B cell (primary cell): ENCODE measurements at regions not wholly inside any gene's neighbourhood (a gene's known extent, or its start where the extent isn't known, plus 50 kb on each side); places are given as distances from the start of the nearest gene placed in this dataset.
"Not testable (repeated sequence)": the region's sequence is repeated elsewhere in the genome, so short reads cannot be mapped to it uniquely, and the experiment has no call there.

ENCODE experiments used
- ATAC-seq: fragments of 200-7000 bp; cut with Tn5 transposase; one replicate; pipeline ENCODE4 v1.10.0; 2021; ENCODE audit warnings: low read depth, mild to moderate bottlenecking, moderate number of reproducible peaks, moderate library complexity
- CTCF ChIA-PET: fragments of 350-600 bp; sonication (Branson Sonifier 250); formaldehyde crosslinking; loops from one replicate; lab custom pipeline; 2021; ENCODE audit warnings: antibody characterized with exemption, inconsistent platforms; lab: Charles Lee
- POLR2A ChIA-PET: fragments of 350-600 bp; sonication (Branson Sonifier 250); formaldehyde crosslinking; loops from one replicate; lab custom pipeline; 2021; ENCODE audit warnings: antibody characterized with exemption; lab: Charles Lee
- DNase-seq: peaks from one replicate; pipeline ENCODE4 v3.0.0; 2013
- H2AFZ ChIP-seq: 2 replicates; pipeline ENCODE4 v1.6.1; 2012; ENCODE audit warnings: mild to moderate bottlenecking, low read depth, low read length; ENCODE audit not compliant: insufficient read depth, poor library complexity, severe bottlenecking
- H3K27ac ChIP-seq, 2 donors: 1 replicate in 1 of 2; 2 replicates in 1 of 2; pipeline ENCODE4 v1.5.1; 2012 to 2013; ENCODE audit warnings: low read length in 2 of 2, mild to moderate bottlenecking in 2 of 2, moderate library complexity in 1 of 2
- H3K27me3 ChIP-seq, 4 experiments: fragments of 200-600 bp in 1 of 4; sonication (generic) in 1 of 4; replicated peaks in 1 of 4; 1 replicate in 2 of 4; 2 replicates in 2 of 4; pipeline versions ENCODE4 v1.6.1 to v1.7.0; 2013 to 2016; ENCODE audit warnings: low read length in 3 of 4, mild to moderate bottlenecking in 2 of 4, mixed read lengths in 1 of 4, moderate library complexity in 1 of 4; ENCODE audit not compliant: insufficient read depth in 4 of 4, control insufficient read depth in 3 of 4; ENCODE audit errors: control extremely low read depth in 1 of 4
- H3K36me3 ChIP-seq, 2 experiments: replicated peaks in 1 of 2; 1 replicate in 1 of 2; 2 replicates in 1 of 2; pipeline versions ENCODE4 v1.6.1 to v1.7.1; 2013; ENCODE audit warnings: low read length in 1 of 2; ENCODE audit not compliant: insufficient read depth in 2 of 2, control insufficient read depth in 1 of 2; ENCODE audit errors: control extremely low read depth in 1 of 2, extremely low read depth in 1 of 2
- H3K4me1 ChIP-seq, 2 donors: fragments of 200-600 bp in 1 of 2; sonication (generic) in 1 of 2; 1 replicate in 1 of 2; 2 replicates in 1 of 2; pipeline versions ENCODE4 v1.5.1 to v1.6.1; 2013 to 2017; ENCODE audit warnings: low read length in 2 of 2; ENCODE audit not compliant: control insufficient read depth in 2 of 2, insufficient read depth in 2 of 2
- H3K4me2 ChIP-seq: replicated peaks from 2 replicates; pipeline ENCODE3; 2012; ENCODE audit warnings: mild to moderate bottlenecking, low read depth, low read length; ENCODE audit not compliant: poor library complexity, severe bottlenecking
- H3K4me3 ChIP-seq, 5 experiments: fragments of 200-600 bp in 1 of 5; sonication (generic) in 1 of 5; 1 replicate in 3 of 5; 2 replicates in 2 of 5; pipeline versions ENCODE4 v1.5.1 to v1.7.0; 2011 to 2016; ENCODE audit warnings: low read length in 4 of 5, mild to moderate bottlenecking in 4 of 5, low read depth in 2 of 5, control low read depth in 1 of 5, moderate library complexity in 1 of 5; ENCODE audit not compliant: insufficient read depth in 1 of 5; ENCODE audit errors: control extremely low read depth in 1 of 5, extremely low read depth in 1 of 5
- H3K79me2 ChIP-seq: fragments of 200-600 bp; sonication (generic); one replicate; pipeline ENCODE4 v1.6.0; 2016; ENCODE audit warnings: low read length; ENCODE audit not compliant: control insufficient read depth, insufficient read depth
- H3K9ac ChIP-seq: fragments of 200-600 bp; sonication (generic); 2 replicates; pipeline ENCODE4 v1.6.1; 2017; ENCODE audit warnings: mild to moderate bottlenecking, low read length, moderate library complexity
- H3K9me3 ChIP-seq, 3 donors: one replicate each; pipeline versions ENCODE4 v1.6.1 to v1.7.1; 2013; ENCODE audit warnings: low read length in 2 of 3; ENCODE audit not compliant: control insufficient read depth in 2 of 3, insufficient read depth in 1 of 3; ENCODE audit errors: control extremely low read depth in 1 of 3
- H4K20me1 ChIP-seq: 2 replicates; pipeline ENCODE4 v1.6.0; 2012; ENCODE audit warnings: mild to moderate bottlenecking, low read length; ENCODE audit not compliant: insufficient read depth, control insufficient read depth, poor library complexity, severe bottlenecking
- H3K27ac Mint-ChIP-seq: one replicate; pipeline ENCODE4 v1.8.0; 2021; ENCODE audit warnings: mixed read lengths
- H3K27me3 Mint-ChIP-seq: one replicate; pipeline ENCODE4 v1.8.0; 2021; ENCODE audit warnings: mixed read lengths
- H3K4me1 Mint-ChIP-seq: one replicate; pipeline ENCODE4 v1.8.0; 2021; ENCODE audit warnings: mixed read lengths
- H3K4me3 Mint-ChIP-seq: one replicate; pipeline ENCODE4 v1.8.0; 2021; ENCODE audit warnings: mixed read lengths
- H3K9me3 Mint-ChIP-seq: one replicate; pipeline ENCODE4 v1.8.0; 2022; ENCODE audit warnings: mixed read lengths; ENCODE audit not compliant: insufficient read depth
- CTCF ChIP-seq: fragments of 200-600 bp; IDR thresholded peaks from one replicate; pipeline ENCODE4 v1.8.0; 2022; ENCODE audit warnings: antibody characterized with exemption, mild to moderate bottlenecking
- EZH2 ChIP-seq: IDR thresholded peaks from 2 replicates; pipeline ENCODE4 v1.6.1; 2012; ENCODE audit warnings: borderline replicate concordance, low read depth, mild to moderate bottlenecking, moderate library complexity, low read length; ENCODE audit not compliant: insufficient read depth, poor library complexity, severe bottlenecking
- WGBS: methylation state at CpG from one replicate; pipeline ENCODE4 v1.1.5; 2013; ENCODE audit warnings: missing lambda C conversion rate; ENCODE audit not compliant: insufficient coverage; 5-methylcytosine and 5-hydroxymethylcytosine counted together
- intact Hi-C: fragments of 100-400 bp; cut with micrococcal nuclease; formaldehyde crosslinking; loops from one replicate; pipeline ENCODE4 v1.10.0; 2022

DNA sequence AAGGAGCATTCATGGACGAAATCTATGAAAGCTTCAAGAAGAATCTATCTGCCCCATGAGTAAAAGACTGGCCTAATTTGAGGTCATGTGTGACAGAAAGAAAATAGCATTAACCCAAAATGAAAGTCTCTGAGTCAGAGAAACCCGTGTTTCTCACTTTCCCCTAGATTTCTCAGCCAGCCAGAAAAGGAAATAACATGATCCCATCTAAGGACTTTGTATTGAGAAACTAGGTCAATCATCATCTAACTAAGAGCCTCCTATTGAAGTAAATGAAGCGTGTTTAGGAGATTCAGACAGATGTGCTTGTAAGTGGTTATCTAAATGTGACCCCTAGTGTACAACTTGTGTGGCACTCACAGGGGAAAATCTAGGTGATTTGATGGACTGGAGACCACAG, 77.3 kb upstream of the ZNF366 start:
- Histone ChIP-seq H3K9me3 (no peaks in the 10 kb centered on the region), H3K27me3 (no peaks in the 10 kb centered on the region), H3K9ac (no peak overlapping the region), H3K4me1 (no peaks in the 10 kb centered on the region), H3K4me2 (no peak overlapping the region), H3K79me2 (no peaks in the 10 kb centered on the region), H3K27ac (no peak overlapping the region), H4K20me1 (no peaks in the 10 kb centered on the region), H3K4me3 (no peak overlapping the region), H2AFZ (no peak overlapping the region), H3K36me3 (no peaks in the 10 kb centered on the region)
- TF ChIP-seq CTCF (no peak), EZH2 (no peak)
- peaks cover 27% of the 10 kb centered on the region for H3K27me3 Mint-ChIP-seq
- ChIA-PET POLR2A (no interaction called here), CTCF (no interaction called here)
- ATAC-seq (no peak), DNase-seq (no peak)
- intact Hi-C loops, result no loop called here
- peaks cover 2% of the 10 kb centered on the region for H3K9me3 Mint-ChIP-seq
- no peak overlapping the region for H3K27ac Mint-ChIP-seq
- no peaks in the 10 kb centered on the region for H3K4me1 Mint-ChIP-seq
- WGBS, result 100% methylated on average over 1 of the region's 3 CpGs
- H3K4me3 Mint-ChIP-seq, result no peak overlapping the region

DNA sequence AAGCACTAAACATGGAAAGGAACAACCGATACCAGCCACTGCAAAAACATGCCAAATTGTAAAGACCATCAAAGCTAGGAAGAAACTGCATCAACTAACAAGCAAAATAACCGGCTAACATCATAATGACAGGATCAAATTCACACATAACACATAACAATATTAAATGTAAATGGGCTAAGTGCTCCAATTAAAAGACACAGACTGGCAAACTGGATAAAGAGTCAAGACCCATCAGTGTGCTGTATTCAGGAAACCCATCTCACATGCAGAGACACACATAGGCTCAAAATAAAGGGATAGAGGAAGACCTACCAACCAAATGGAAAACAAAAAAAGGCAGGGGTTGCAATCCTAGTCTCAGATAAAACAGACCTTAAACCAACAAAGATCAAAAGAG, 72.1 kb upstream of the ZNF366 start:
- H3K9me3 Mint-ChIP-seq, result not testable (repeated sequence)

More for the DNA sequence above, 72.1 kb upstream of the ZNF366 start:
- H3K27ac Mint-ChIP-seq, H3K79me2 ChIP-seq, H4K20me1 ChIP-seq, H3K27ac ChIP-seq, H3K4me3 ChIP-seq, CTCF ChIA-PET, H2AFZ ChIP-seq, H3K4me1 ChIP-seq, POLR2A ChIA-PET, H3K4me3 Mint-ChIP-seq, H3K36me3 ChIP-seq, H3K27me3 ChIP-seq, H3K4me1 Mint-ChIP-seq, intact Hi-C loops, H3K9ac ChIP-seq, DNase-seq, ATAC-seq, H3K4me2 ChIP-seq, H3K9me3 ChIP-seq: not testable (repeated sequence)
- H3K27me3 Mint-ChIP-seq, result peaks cover 37% of the 10 kb centered on the region
- no CpG with 5 or more reads among the region's 2 CpGs for WGBS
